ENCODE measurements at regions not wholly inside any gene's neighbourhood (a gene's known extent, or its start where the extent isn't known, plus 50 kb on each side); places are given as distances from the start of the nearest gene placed in this dataset.

GRCh38 chr9:120284821-120285220 lies 295.1 kb downstream of the CDK5RAP2 start:
- no peak for TF ChIP-seq CTCF (IDR thresholded peaks at IDR 0.05)
- no peak for TF ChIP-seq ZNF416 (CRISPR knock-in tag; IDR thresholded peaks at IDR 0.05)
- TF ChIP-seq ZNF232 (CRISPR knock-in tag; IDR thresholded peaks at IDR 0.05): no peak
- no peak for TF ChIP-seq ATF2 (CRISPR knock-in tag; IDR thresholded peaks at IDR 0.05; ENCODE audit: borderline replicate concordance, low read depth)
